Motor neuron (in vitro differentiated cells): ENCODE measurements at regions not wholly inside any gene's neighbourhood (a gene's known extent, or its start where the extent isn't known, plus 50 kb on each side); places are given as distances from the start of the nearest gene placed in this dataset.

Source experiments
- ATAC-seq, 8 experiments: fragments of 200-7000 bp; cut with Tn5 transposase; replicated peaks in 6 of 8; 2 replicates each; pipeline ENCODE4 v1.8.0; 2021; ENCODE audit warnings: mild to moderate bottlenecking in 8 of 8, moderate library complexity in 8 of 8
- H3K27ac ChIP-seq, 2 donors: fragments of 250-450 bp; sonication (Bioruptor Pico); 2 replicates each; pipeline ENCODE4 v1.9.0; 2021; ENCODE audit warnings: antibody characterized with exemption in 2 of 2, mild to moderate bottlenecking in 2 of 2, moderate library complexity in 1 of 2
- H3K4me1 ChIP-seq, 2 donors: fragments of 250-450 bp; sonication (Bioruptor Pico); replicated peaks in 1 of 2; 2 replicates each; pipeline ENCODE4 v1.6.1; 2021; ENCODE audit warnings: antibody characterized with exemption in 2 of 2, mild to moderate bottlenecking in 2 of 2, moderate library complexity in 1 of 2
- H3K4me3 ChIP-seq, 5 donors: fragments of 250-450 bp; sonication (Bioruptor Pico); 2 replicates each; pipeline ENCODE4 v1.9.0; 2021; ENCODE audit warnings: antibody characterized with exemption in 5 of 5, mild to moderate bottlenecking in 5 of 5, moderate library complexity in 4 of 5
- WGBS, 10 experiments: fragments of 450-650 bp; shearing (Covaris generic); methylation state at CpG; one replicate each; pipeline ENCODE4 v1.0.0; 2022; 5-methylcytosine and 5-hydroxymethylcytosine counted together
- in situ Hi-C, 9 experiments: fragments of 400-800 bp; cut with MboI; loops; one replicate each; pipeline ENCODE4 v1.15.0; 2021; ENCODE audit warnings: low sequenced_read_pairs in 9 of 9, low pct_unique_long_range_greater_than_20kb in 2 of 9; ENCODE audit not compliant: unreplicated experiment in 9 of 9

GRCh38 chr14:53354336-53354735 is 201.2 kb upstream of the DDHD1 start:
- peak in 2 of 8 experiments; percentile 30 to 58 for ATAC-seq
- no peak overlapping the region for H3K27ac ChIP-seq
- no peaks in the 10 kb centered on the region for H3K4me1 ChIP-seq
- in situ Hi-C loops: no loop called here
- no peak overlapping the region for H3K4me3 ChIP-seq

GRCh38 chr14:53350866-53351265 is 197.7 kb upstream of the DDHD1 start:
- in situ Hi-C loops: no loop called here
- ATAC-seq: no peak
- Histone ChIP-seq H3K27ac (no peak overlapping the region), H3K4me1 (no peaks in the 10 kb centered on the region), H3K4me3 (no peak overlapping the region)

GRCh38 chr14:53350429-53350828 is 197.3 kb upstream of the DDHD1 start:
- Histone ChIP-seq H3K4me3 (no peak overlapping the region), H3K27ac (no peak overlapping the region), H3K4me1 (no peaks in the 10 kb centered on the region)
- ATAC-seq: peak in 2 of 8 experiments; percentile 38 to 58
- in situ Hi-C loops: no loop called here
- WGBS, 10 experiments: 13 to 100% (median 93%) methylated on average over 1 to 2 of the region's 2 CpGs; no CpG with 5 or more reads in 1 of the 10 experiments

- in situ Hi-C loops: no loop called here
- Histone ChIP-seq H3K4me1 (no peaks in the 10 kb centered on the region), H3K27ac (no peak overlapping the region), H3K4me3 (no peak overlapping the region)
- ATAC-seq: peak in 2 of 8 experiments; percentile 31 to 68
- WGBS, 10 experiments: 0 to 100% (median 77%) methylated on average over 1 to 3 of the region's 3 CpGs; no CpG with 5 or more reads in 2 of the 10 experiments
Observed at GRCh38 chr14:53346988-53347387, 193.9 kb upstream of the DDHD1 start.

GRCh38 chr14:53341324-53341723 is 188.2 kb upstream of the DDHD1 start:
- no peak for ATAC-seq

GRCh38 chr14:53338192-53338591 is 185.1 kb upstream of the DDHD1 start:
- 50 to 100% (median 83%) methylated on average over 2 to 5 of the region's 5 CpGs; no CpG with 5 or more reads in 1 of the 10 experiments for WGBS, 10 experiments
- in situ Hi-C loops: no loop called here
- H3K4me1 ChIP-seq: peaks cover 0 to 6% of the 10 kb centered on the region in 2 donors
- no peak overlapping the region for H3K4me3 ChIP-seq
- peak in 2 of 8 experiments; percentile 47 to 93 for ATAC-seq
- H3K27ac ChIP-seq: no peak overlapping the region

More at GRCh38 chr14:53341324-53341723, 188.2 kb upstream of the DDHD1 start:
- H3K4me3 ChIP-seq: no peak overlapping the region
- 80 to 100% (median 100%) methylated on average over 1 to 4 of the region's 4 CpGs; no CpG with 5 or more reads in 3 of the 10 experiments for WGBS, 10 experiments
- in situ Hi-C loops: no loop called here
- H3K4me1 ChIP-seq: no peaks in the 10 kb centered on the region
- no peak overlapping the region for H3K27ac ChIP-seq

- ATAC-seq: no peak
- H3K4me1 ChIP-seq: peaks cover 0 to 6% of the 10 kb centered on the region in 2 donors
- WGBS, 10 experiments: 75 to 100% (median 83%) methylated on average over 1 to 3 of the region's 3 CpGs; no CpG with 5 or more reads in 5 of the 10 experiments
- in situ Hi-C loops: no loop called here
- no peak overlapping the region for H3K27ac ChIP-seq
- no peak overlapping the region for H3K4me3 ChIP-seq
Observed at GRCh38 chr14:53336729-53337128, 183.6 kb upstream of the DDHD1 start.

- Histone ChIP-seq H3K27ac (no peak overlapping the region), H3K4me1 (peaks cover 0 to 6% of the 10 kb centered on the region in 2 donors), H3K4me3 (no peak overlapping the region)
- 70 to 93% (median 93%) methylated on average over 2 of the region's 2 CpGs; no CpG with 5 or more reads in 7 of the 10 experiments for WGBS, 10 experiments
- in situ Hi-C loops: no loop called here
- no peak for ATAC-seq
Observed at GRCh38 chr14:53333809-53334208, 180.7 kb upstream of the DDHD1 start.

- H3K4me1 ChIP-seq: peaks cover 6 to 9% of the 10 kb centered on the region in 2 donors
- in situ Hi-C loops: no loop called here
- H3K27ac ChIP-seq: no peak overlapping the region
- 78 to 100% methylated on average over 1 of the region's 1 CpG; no CpG with 5 or more reads in 8 of the 10 experiments for WGBS, 10 experiments
- H3K4me3 ChIP-seq: no peak overlapping the region
- no peak for ATAC-seq
Observed at GRCh38 chr14:53331921-53332320, 178.8 kb upstream of the DDHD1 start.

- ATAC-seq: peak in 2 of 8 experiments; percentile 84 to 87
- whole genome bisulfite sequencing, 10 experiments: 0 to 100% (median 50%) methylated on average over 1 of the region's 1 CpG; no CpG with 5 or more reads in 5 of the 10 experiments
- no peak overlapping the region for H3K27ac ChIP-seq
- H3K4me1 ChIP-seq: peaks cover 6 to 9% of the 10 kb centered on the region in 2 donors
- H3K4me3 ChIP-seq: no peak overlapping the region
- in situ Hi-C loops: no loop called here
Observed at GRCh38 chr14:53331247-53331646, 178.1 kb upstream of the DDHD1 start.

GRCh38 chr14:53330441-53330840 is 177.3 kb upstream of the DDHD1 start:
- in situ Hi-C loops: no loop called here
- no peak for ATAC-seq
- 50 to 92% (median 83%) methylated on average over 1 to 3 of the region's 3 CpGs; no CpG with 5 or more reads in 2 of the 10 experiments for WGBS, 10 experiments
- Histone ChIP-seq H3K4me1 (peaks cover 3 to 6% of the 10 kb centered on the region in 2 donors), H3K4me3 (no peak overlapping the region), H3K27ac (no peak overlapping the region)

- 67 to 100% (median 86%) methylated on average over 1 to 5 of the region's 5 CpGs for WGBS, 10 experiments
- Histone ChIP-seq H3K27ac (no peak overlapping the region), H3K4me1 (peaks cover 3 to 6% of the 10 kb centered on the region in 2 donors), H3K4me3 (no peak overlapping the region)
- ATAC-seq: no peak
- in situ Hi-C loops: no loop called here
Observed at GRCh38 chr14:53328841-53329240, 175.7 kb upstream of the DDHD1 start.

GRCh38 chr14:53327716-53328115 is 174.6 kb upstream of the DDHD1 start:
- peaks cover 3 to 6% of the 10 kb centered on the region in 2 donors for H3K4me1 ChIP-seq
- peak in 2 of 8 experiments; percentile 58 to 68 for ATAC-seq
- H3K27ac ChIP-seq: no peak overlapping the region
- no peak overlapping the region for H3K4me3 ChIP-seq
- WGBS, 10 experiments: 100% methylated on average over 1 of the region's 1 CpG; no CpG with 5 or more reads in 8 of the 10 experiments
- in situ Hi-C loops: no loop called here

- peaks cover 3 to 6% of the 10 kb centered on the region in 2 donors for H3K4me1 ChIP-seq
- H3K27ac ChIP-seq: no peak overlapping the region
- in situ Hi-C loops: no loop called here
- no peak overlapping the region for H3K4me3 ChIP-seq
- peak in 4 of 8 experiments; percentile 36 to 72 (median 44) for ATAC-seq
Observed at GRCh38 chr14:53325176-53325806, 172.2 kb upstream of the DDHD1 start.
